ENCODE measurements at regions not wholly inside any gene's neighbourhood (a gene's known extent, or its start where the extent isn't known, plus 50 kb on each side); places are given as distances from the start of the nearest gene placed in this dataset.

- no peak for DNase-seq
- Histone ChIP-seq H3K4me1 (replicated peaks; ENCODE audit: insufficient read depth) (no peaks in the 10 kb centered on the region), H3K36me3 (ENCODE audit: low read depth) (no peaks in the 10 kb centered on the region), H4K20me1 (ENCODE audit: insufficient read depth) (no peaks in the 10 kb centered on the region), H3K27me3 (ENCODE audit: insufficient read depth, low read depth) (peaks cover 13% of the 10 kb centered on the region; the same call in 1 of the 2 replicates), H3K4me2 (no peak overlapping the region), H3K9me3 (ENCODE audit: insufficient read depth, low read depth) (no peaks in the 10 kb centered on the region), H3K4me3 (no peak overlapping the region), H3K27ac (no peak overlapping the region), H3K9me2 (ENCODE audit: insufficient read depth) (no peaks in the 10 kb centered on the region), H3K79me2 (ENCODE audit: low read depth) (no peaks in the 10 kb centered on the region), H3F3A (ENCODE audit: insufficient read depth, low read depth) (no peaks in the 10 kb centered on the region), H2AFZ (no peak overlapping the region)
- CTCF ChIA-PET, result no interaction called here
- intact Hi-C loops (cut with micrococcal nuclease; ENCODE audit: unreplicated experiment), result no loop called here
- TF ChIP-seq EZH2 (IDR thresholded peaks at IDR 0.05; ENCODE audit: low read depth), result no peak
- TF ChIP-seq, protein P1, sequence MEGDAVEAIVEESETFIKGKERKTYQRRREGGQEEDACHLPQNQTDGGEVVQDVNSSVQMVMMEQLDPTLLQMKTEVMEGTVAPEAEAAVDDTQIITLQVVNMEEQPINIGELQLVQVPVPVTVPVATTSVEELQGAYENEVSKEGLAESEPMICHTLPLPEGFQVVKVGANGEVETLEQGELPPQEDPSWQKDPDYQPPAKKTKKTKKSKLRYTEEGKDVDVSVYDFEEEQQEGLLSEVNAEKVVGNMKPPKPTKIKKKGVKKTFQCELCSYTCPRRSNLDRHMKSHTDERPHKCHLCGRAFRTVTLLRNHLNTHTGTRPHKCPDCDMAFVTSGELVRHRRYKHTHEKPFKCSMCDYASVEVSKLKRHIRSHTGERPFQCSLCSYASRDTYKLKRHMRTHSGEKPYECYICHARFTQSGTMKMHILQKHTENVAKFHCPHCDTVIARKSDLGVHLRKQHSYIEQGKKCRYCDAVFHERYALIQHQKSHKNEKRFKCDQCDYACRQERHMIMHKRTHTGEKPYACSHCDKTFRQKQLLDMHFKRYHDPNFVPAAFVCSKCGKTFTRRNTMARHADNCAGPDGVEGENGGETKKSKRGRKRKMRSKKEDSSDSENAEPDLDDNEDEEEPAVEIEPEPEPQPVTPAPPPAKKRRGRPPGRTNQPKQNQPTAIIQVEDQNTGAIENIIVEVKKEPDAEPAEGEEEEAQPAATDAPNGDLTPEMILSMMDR (conservative IDR thresholded peaks at IDR 0.05), result no peak
- POLR2A ChIA-PET (ENCODE audit: unreplicated experiment), result no interaction called here
- no TSS peak for BruUV-seq (replicated peaks)
Observed at GRCh38 chr10:78351283-78351682, 317.6 kb downstream of the RPS24 start.

DNA sequence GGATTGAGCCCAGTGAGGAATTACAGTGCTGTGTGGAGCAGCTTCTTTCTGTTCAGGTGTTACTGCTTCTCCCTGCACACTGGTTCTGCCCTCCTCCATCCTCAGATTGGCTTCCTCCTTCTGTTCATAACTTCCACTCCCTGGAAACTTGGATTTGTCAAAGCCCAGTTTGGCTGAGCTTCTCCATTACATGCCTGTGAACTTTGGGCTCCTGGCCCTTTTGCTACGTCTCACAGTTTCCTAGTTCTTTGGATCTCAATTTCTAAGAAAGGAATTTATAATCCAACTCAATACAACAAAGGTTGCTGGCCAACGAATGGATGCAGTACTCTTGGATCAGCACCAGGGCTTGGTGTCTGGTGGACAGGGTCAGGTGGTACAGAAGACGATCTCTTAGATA is 318.1 kb downstream of the RPS24 start:
- POLR2A ChIA-PET (ENCODE audit: unreplicated experiment), result no interaction called here
- no TSS peak for BruUV-seq (replicated peaks)
- CTCF ChIA-PET, result no interaction called here

DNA sequence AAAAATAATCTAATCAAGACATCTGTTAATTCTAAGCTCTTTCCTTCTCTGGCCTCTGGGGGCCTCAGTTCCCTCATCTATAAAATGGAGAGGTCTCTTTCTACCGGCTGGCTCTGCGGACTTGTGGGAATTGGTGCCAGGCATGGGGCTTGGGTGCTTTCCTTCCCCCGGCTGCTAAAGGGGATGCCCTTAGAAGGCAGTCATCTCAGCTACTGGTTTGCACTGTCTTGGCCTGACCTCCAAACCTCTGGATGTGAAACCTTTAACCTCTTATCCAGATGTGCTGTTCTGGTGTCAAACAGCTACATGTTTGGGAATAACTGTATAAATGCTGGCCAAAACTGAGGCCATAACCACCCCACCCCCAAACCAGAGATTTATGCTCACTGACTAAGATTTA is 320.0 kb downstream of the RPS24 start:
- no peaks in the 10 kb centered on the region for H3K9me2 ChIP-seq (ENCODE audit: insufficient read depth)
- no peaks in the 10 kb centered on the region for H4K20me1 ChIP-seq (ENCODE audit: insufficient read depth)
- H3K27ac ChIP-seq, result no peak overlapping the region
- H3K4me1 ChIP-seq (replicated peaks; ENCODE audit: insufficient read depth), result no peaks in the 10 kb centered on the region
- CTCF ChIA-PET, result no interaction called here
- H3K27me3 ChIP-seq (ENCODE audit: insufficient read depth, low read depth), result peaks cover 21% of the 10 kb centered on the region; the same call in 1 of the 2 replicates
- no peaks in the 10 kb centered on the region for H3K36me3 ChIP-seq (ENCODE audit: low read depth)
- no peak overlapping the region for H2AFZ ChIP-seq
- H3K79me2 ChIP-seq (ENCODE audit: low read depth), result no peaks in the 10 kb centered on the region
- no peaks in the 10 kb centered on the region for H3K9me3 ChIP-seq (ENCODE audit: insufficient read depth, low read depth)
- BruUV-seq (replicated peaks), result no TSS peak
- H3K4me3 ChIP-seq, result no peak overlapping the region
- TF ChIP-seq EZH2 (IDR thresholded peaks at IDR 0.05; ENCODE audit: low read depth), result no peak
- TF ChIP-seq, protein P1 (conservative IDR thresholded peaks at IDR 0.05), result no peak
- intact Hi-C loops (cut with micrococcal nuclease; ENCODE audit: unreplicated experiment), result no loop called here
- DNase-seq, result no peak
- H3F3A ChIP-seq (ENCODE audit: insufficient read depth, low read depth), result no peaks in the 10 kb centered on the region
- no peak overlapping the region for H3K4me2 ChIP-seq
- POLR2A ChIA-PET (ENCODE audit: unreplicated experiment), result no interaction called here

More for the DNA sequence above, 318.1 kb downstream of the RPS24 start:
- H3K9me3 ChIP-seq (ENCODE audit: insufficient read depth, low read depth), result no peaks in the 10 kb centered on the region
- DNase-seq, result no peak
- H4K20me1 ChIP-seq (ENCODE audit: insufficient read depth), result no peaks in the 10 kb centered on the region
- intact Hi-C loops (cut with micrococcal nuclease; ENCODE audit: unreplicated experiment), result no loop called here
- no peaks in the 10 kb centered on the region for H3K36me3 ChIP-seq (ENCODE audit: low read depth)
- no peak overlapping the region for H3K4me3 ChIP-seq
- no peaks in the 10 kb centered on the region for H3K4me1 ChIP-seq (replicated peaks; ENCODE audit: insufficient read depth)
- H2AFZ ChIP-seq, result no peak overlapping the region
- no peaks in the 10 kb centered on the region for H3F3A ChIP-seq (ENCODE audit: insufficient read depth, low read depth)
- H3K27ac ChIP-seq, result no peak overlapping the region
- H3K4me2 ChIP-seq, result no peak overlapping the region
- H3K9me2 ChIP-seq (ENCODE audit: insufficient read depth), result no peaks in the 10 kb centered on the region
- H3K79me2 ChIP-seq (ENCODE audit: low read depth), result no peaks in the 10 kb centered on the region
- no peak for TF ChIP-seq EZH2 (IDR thresholded peaks at IDR 0.05; ENCODE audit: low read depth)
- TF ChIP-seq, protein P1 (conservative IDR thresholded peaks at IDR 0.05), result no peak
- peaks cover 13% of the 10 kb centered on the region; the same call in 1 of the 2 replicates for H3K27me3 ChIP-seq (ENCODE audit: insufficient read depth, low read depth)

All from PC-9 (cell line).